Stimulated activated CD8-positive, alpha-beta memory T cell treated with anti-CD3 and anti-CD28 coated beads, Interleukin-4, amount 100 ng/mL, for 1 hour (primary cell): ENCODE measurements at regions not wholly inside any gene's neighbourhood (a gene's known extent, or its start where the extent isn't known, plus 50 kb on each side); places are given as distances from the start of the nearest gene placed in this dataset.
"Not testable (repeated sequence)": the region's sequence is repeated elsewhere in the genome, so short reads cannot be mapped to it uniquely, and the experiment has no call there.

Experiments used
- DNase-seq, 2 donors: peaks; one replicate each; pipeline ENCODE4 v3.0.0-alpha.2; 2020; ENCODE audit warnings: low read depth in 2 of 2, low spot score in 1 of 2

GRCh38 chr10:62492870-62493180 is 118.7 kb downstream of the ZNF365 start:
- DNase-seq, result no peak

- DNase-seq, result no peak
Measured at GRCh38 chr10:62496925-62497324, 122.8 kb downstream of the ZNF365 start.

GRCh38 chr10:62498271-62498670 is 124.1 kb downstream of the ZNF365 start:
- no peak for DNase-seq

- DNase-seq, result not testable (repeated sequence)
Measured at GRCh38 chr10:62500116-62500515, 125.9 kb downstream of the ZNF365 start.

- no peak for DNase-seq
Measured at GRCh38 chr10:62501547-62501946, 127.4 kb downstream of the ZNF365 start.

GRCh38 chr10:62502995-62503613 is 128.9 kb downstream of the ZNF365 start:
- no peak for DNase-seq

GRCh38 chr10:62503872-62504271 is 129.7 kb downstream of the ZNF365 start:
- DNase-seq, result no peak

GRCh38 chr10:62506371-62506770 is 132.2 kb downstream of the ZNF365 start:
- DNase-seq, result no peak

GRCh38 chr10:62511238-62511637 is 137.1 kb downstream of the ZNF365 start:
- DNase-seq, result no peak

- no peak for DNase-seq
Measured at GRCh38 chr10:62511656-62512055, 137.5 kb downstream of the ZNF365 start.

- no peak for DNase-seq
Measured at GRCh38 chr10:62512732-62513475, 138.7 kb downstream of the ZNF365 start.

GRCh38 chr10:62514079-62514693 is 140.0 kb downstream of the ZNF365 start:
- no peak for DNase-seq

- no peak for DNase-seq
Measured at GRCh38 chr10:62517252-62517651, 143.1 kb downstream of the ZNF365 start.

GRCh38 chr10:62527019-62527827 is 153.1 kb downstream of the ZNF365 start:
- no peak for DNase-seq

GRCh38 chr10:62528441-62528840 is 154.3 kb downstream of the ZNF365 start:
- DNase-seq, result no peak

- no peak for DNase-seq
Measured at GRCh38 chr10:62529396-62529795, 155.2 kb downstream of the ZNF365 start.

GRCh38 chr10:62534031-62534430 is 159.9 kb downstream of the ZNF365 start:
- no peak for DNase-seq

- no peak for DNase-seq
Measured at GRCh38 chr10:62538606-62539005, 164.4 kb downstream of the ZNF365 start.

GRCh38 chr10:62540389-62540788 is 166.2 kb downstream of the ZNF365 start:
- DNase-seq, result no peak

GRCh38 chr10:62541811-62542210 is 167.6 kb downstream of the ZNF365 start:
- DNase-seq, result no peak

- no peak for DNase-seq
Measured at GRCh38 chr10:62543571-62544355, 169.6 kb downstream of the ZNF365 start.
